ENCODE measurements at regions not wholly inside any gene's neighbourhood (a gene's known extent, or its start where the extent isn't known, plus 50 kb on each side); places are given as distances from the start of the nearest gene placed in this dataset.

GRCh38 chrX:49773993-49774392, 55.1 kb upstream of the PAGE4 start:
- DNase-seq: no peak

GRCh38 chrX:49767236-49767635, 61.9 kb upstream of the PAGE4 start:
- no peak for DNase-seq

GRCh38 chrX:49762175-49762720, 66.5 kb upstream of the PAGE1 start:
- DNase-seq: no peak

GRCh38 chrX:49761481-49761880, 65.7 kb upstream of the PAGE1 start:
- DNase-seq: peak in 1 of 2 experiments; percentile 18

GRCh38 chrX:49760290-49760890, 64.6 kb upstream of the PAGE1 start:
- DNase-seq: no peak

- DNase-seq: no peak
Measured at GRCh38 chrX:49756692-49757091, 60.9 kb upstream of the PAGE1 start.

- DNase-seq: peak in 1 of 2 experiments; percentile 36
Measured at GRCh38 chrX:49754233-49754857, 58.6 kb upstream of the PAGE1 start.

- DNase-seq: no peak
Measured at GRCh38 chrX:49753691-49754090, 57.9 kb upstream of the PAGE1 start.

GRCh38 chrX:49748211-49748956, 52.6 kb upstream of the PAGE1 start:
- no peak for DNase-seq

GRCh38 chrX:49746306-49746705, 50.5 kb upstream of the PAGE1 start:
- no peak for DNase-seq

Measured in NCI-H446 (cell line).